ENCODE measurements at regions not wholly inside any gene's neighbourhood (a gene's known extent, or its start where the extent isn't known, plus 50 kb on each side); places are given as distances from the start of the nearest gene placed in this dataset.

GRCh38 chr1:238052496-238053266 is 162.0 kb upstream of the ZP4 start:
- Histone ChIP-seq H3K36me3 (ENCODE audit: control insufficient read depth, insufficient read depth, low read length) (no peaks in the 10 kb centered on the region), H3K4me2 (ENCODE audit: insufficient read depth, low read length) (no peak overlapping the region), H3K4me1 (replicated peaks in 1 of 2; ENCODE audit: control insufficient read depth in 2 of 2, insufficient read depth in 2 of 2, low read length in 2 of 2) (no peaks in the 10 kb centered on the region), H3K9me3 (replicated peaks; ENCODE audit: control insufficient read depth, insufficient read depth, low read depth, low read length) (no peaks in the 10 kb centered on the region), H4K20me1 (replicated peaks; ENCODE audit: control insufficient read depth, insufficient read depth, low read length) (no peaks in the 10 kb centered on the region), H3K79me2 (ENCODE audit: control insufficient read depth, insufficient read depth, low read length) (no peaks in the 10 kb centered on the region), H3K9me1 (ENCODE audit: control insufficient read depth, insufficient read depth, low read length) (no peaks in the 10 kb centered on the region), H3K4me3 (no peak overlapping the region), H2AFZ (ENCODE audit: low read depth, low read length) (no peak overlapping the region), H3K27me3 (ENCODE audit: control insufficient read depth in 2 of 2, insufficient read depth in 2 of 2, low read length in 2 of 2) (no peaks in the 10 kb centered on the region), H3K9ac (ENCODE audit: insufficient read depth in 1 of 2, low read depth in 2 of 2, low read length in 2 of 2) (no peak overlapping the region), H3K27ac (ENCODE audit: extremely low read depth, low read depth, low read length) (no peak overlapping the region)
- FAIRE-seq: no peak
- CTCF ChIA-PET (ENCODE audit: low intra/inter-chr PET ratio): no interaction called here
- no peak for TF ChIP-seq ZNF354B (CRISPR knock-in tag; IDR thresholded peaks at IDR 0.05)
- no peak for TF ChIP-seq HDAC1 (IDR thresholded peaks at IDR 0.05)
- TF ChIP-seq, protein P1, sequence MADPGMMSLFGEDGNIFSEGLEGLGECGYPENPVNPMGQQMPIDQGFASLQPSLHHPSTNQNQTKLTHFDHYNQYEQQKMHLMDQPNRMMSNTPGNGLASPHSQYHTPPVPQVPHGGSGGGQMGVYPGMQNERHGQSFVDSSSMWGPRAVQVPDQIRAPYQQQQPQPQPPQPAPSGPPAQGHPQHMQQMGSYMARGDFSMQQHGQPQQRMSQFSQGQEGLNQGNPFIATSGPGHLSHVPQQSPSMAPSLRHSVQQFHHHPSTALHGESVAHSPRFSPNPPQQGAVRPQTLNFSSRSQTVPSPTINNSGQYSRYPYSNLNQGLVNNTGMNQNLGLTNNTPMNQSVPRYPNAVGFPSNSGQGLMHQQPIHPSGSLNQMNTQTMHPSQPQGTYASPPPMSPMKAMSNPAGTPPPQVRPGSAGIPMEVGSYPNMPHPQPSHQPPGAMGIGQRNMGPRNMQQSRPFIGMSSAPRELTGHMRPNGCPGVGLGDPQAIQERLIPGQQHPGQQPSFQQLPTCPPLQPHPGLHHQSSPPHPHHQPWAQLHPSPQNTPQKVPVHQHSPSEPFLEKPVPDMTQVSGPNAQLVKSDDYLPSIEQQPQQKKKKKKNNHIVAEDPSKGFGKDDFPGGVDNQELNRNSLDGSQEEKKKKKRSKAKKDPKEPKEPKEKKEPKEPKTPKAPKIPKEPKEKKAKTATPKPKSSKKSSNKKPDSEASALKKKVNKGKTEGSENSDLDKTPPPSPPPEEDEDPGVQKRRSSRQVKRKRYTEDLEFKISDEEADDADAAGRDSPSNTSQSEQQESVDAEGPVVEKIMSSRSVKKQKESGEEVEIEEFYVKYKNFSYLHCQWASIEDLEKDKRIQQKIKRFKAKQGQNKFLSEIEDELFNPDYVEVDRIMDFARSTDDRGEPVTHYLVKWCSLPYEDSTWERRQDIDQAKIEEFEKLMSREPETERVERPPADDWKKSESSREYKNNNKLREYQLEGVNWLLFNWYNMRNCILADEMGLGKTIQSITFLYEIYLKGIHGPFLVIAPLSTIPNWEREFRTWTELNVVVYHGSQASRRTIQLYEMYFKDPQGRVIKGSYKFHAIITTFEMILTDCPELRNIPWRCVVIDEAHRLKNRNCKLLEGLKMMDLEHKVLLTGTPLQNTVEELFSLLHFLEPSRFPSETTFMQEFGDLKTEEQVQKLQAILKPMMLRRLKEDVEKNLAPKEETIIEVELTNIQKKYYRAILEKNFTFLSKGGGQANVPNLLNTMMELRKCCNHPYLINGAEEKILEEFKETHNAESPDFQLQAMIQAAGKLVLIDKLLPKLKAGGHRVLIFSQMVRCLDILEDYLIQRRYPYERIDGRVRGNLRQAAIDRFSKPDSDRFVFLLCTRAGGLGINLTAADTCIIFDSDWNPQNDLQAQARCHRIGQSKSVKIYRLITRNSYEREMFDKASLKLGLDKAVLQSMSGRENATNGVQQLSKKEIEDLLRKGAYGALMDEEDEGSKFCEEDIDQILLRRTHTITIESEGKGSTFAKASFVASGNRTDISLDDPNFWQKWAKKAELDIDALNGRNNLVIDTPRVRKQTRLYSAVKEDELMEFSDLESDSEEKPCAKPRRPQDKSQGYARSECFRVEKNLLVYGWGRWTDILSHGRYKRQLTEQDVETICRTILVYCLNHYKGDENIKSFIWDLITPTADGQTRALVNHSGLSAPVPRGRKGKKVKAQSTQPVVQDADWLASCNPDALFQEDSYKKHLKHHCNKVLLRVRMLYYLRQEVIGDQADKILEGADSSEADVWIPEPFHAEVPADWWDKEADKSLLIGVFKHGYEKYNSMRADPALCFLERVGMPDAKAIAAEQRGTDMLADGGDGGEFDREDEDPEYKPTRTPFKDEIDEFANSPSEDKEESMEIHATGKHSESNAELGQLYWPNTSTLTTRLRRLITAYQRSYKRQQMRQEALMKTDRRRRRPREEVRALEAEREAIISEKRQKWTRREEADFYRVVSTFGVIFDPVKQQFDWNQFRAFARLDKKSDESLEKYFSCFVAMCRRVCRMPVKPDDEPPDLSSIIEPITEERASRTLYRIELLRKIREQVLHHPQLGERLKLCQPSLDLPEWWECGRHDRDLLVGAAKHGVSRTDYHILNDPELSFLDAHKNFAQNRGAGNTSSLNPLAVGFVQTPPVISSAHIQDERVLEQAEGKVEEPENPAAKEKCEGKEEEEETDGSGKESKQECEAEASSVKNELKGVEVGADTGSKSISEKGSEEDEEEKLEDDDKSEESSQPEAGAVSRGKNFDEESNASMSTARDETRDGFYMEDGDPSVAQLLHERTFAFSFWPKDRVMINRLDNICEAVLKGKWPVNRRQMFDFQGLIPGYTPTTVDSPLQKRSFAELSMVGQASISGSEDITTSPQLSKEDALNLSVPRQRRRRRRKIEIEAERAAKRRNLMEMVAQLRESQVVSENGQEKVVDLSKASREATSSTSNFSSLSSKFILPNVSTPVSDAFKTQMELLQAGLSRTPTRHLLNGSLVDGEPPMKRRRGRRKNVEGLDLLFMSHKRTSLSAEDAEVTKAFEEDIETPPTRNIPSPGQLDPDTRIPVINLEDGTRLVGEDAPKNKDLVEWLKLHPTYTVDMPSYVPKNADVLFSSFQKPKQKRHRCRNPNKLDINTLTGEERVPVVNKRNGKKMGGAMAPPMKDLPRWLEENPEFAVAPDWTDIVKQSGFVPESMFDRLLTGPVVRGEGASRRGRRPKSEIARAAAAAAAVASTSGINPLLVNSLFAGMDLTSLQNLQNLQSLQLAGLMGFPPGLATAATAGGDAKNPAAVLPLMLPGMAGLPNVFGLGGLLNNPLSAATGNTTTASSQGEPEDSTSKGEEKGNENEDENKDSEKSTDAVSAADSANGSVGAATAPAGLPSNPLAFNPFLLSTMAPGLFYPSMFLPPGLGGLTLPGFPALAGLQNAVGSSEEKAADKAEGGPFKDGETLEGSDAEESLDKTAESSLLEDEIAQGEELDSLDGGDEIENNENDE (IDR thresholded peaks at IDR 0.05; ENCODE audit: low read depth, low read length): no peak
- TF ChIP-seq POLR3G (IDR thresholded peaks at IDR 0.05; ENCODE audit: extremely low read depth, insufficient read length, insufficient replicate concordance): no peak
- no peak for TF ChIP-seq MTA3 (IDR thresholded peaks at IDR 0.05; ENCODE audit: borderline replicate concordance)
- TF ChIP-seq HMG20B (CRISPR knock-in tag; IDR thresholded peaks at IDR 0.05): no peak
- no peak for TF ChIP-seq KDM1A (IDR thresholded peaks at IDR 0.05)
- no peak for TF ChIP-seq BHLHE40 (IDR thresholded peaks at IDR 0.05; ENCODE audit: low read length)
- no peak for TF ChIP-seq TCF3 (CRISPR knock-in tag; IDR thresholded peaks at IDR 0.05)
- TF ChIP-seq ERF (CRISPR knock-in tag; IDR thresholded peaks at IDR 0.05): no peak
- no peak for TF ChIP-seq NR2F6 (CRISPR knock-in tag; IDR thresholded peaks at IDR 0.05)
- no peak for TF ChIP-seq HNRNPH1 (optimal IDR thresholded peaks at IDR 0.05; ENCODE audit: low read depth, low read length)
- DNase-seq (ENCODE audit: extremely low read depth in 1 of 4, low spot score in 3 of 4): no peak
- WGBS (ENCODE audit: insufficient coverage, low coverage, missing lambda C conversion rate): 0% methylated on average over 4 of the region's 4 CpGs
- POLR2A ChIA-PET: no interaction called here
- no peak for ATAC-seq
- in situ Hi-C loops (cut with MboI) (no loop called here), intact Hi-C loops (cut with micrococcal nuclease) (no loop called here)
- no TSS peak for BruUV-seq (replicated peaks)

All from K562 (cell line).